Esophagus squamous epithelium (tissue), 4 donors: ENCODE measurements at regions not wholly inside any gene's neighbourhood (a gene's known extent, or its start where the extent isn't known, plus 50 kb on each side); places are given as distances from the start of the nearest gene placed in this dataset.

Experiments used
- POLR2A ChIP-seq, 4 donors: fragments of 450-650 bp; IDR thresholded peaks; one replicate each; pipeline ENCODE4 v1.6.1; 2017; ENCODE audit warnings: antibody characterized with exemption in 4 of 4, mild to moderate bottlenecking in 4 of 4, moderate library complexity in 3 of 4
- TF ChIP-seq, protein P1 (sequence below), 6 experiments: fragments of 450-650 bp in 4 of 6; fragments of 200-600 bp in 2 of 6; sonication (generic) in 2 of 6; IDR thresholded peaks; one replicate each; pipeline ENCODE4 v1.5.1; 2016 to 2019; ENCODE audit warnings: antibody characterized with exemption in 6 of 6, mild to moderate bottlenecking in 4 of 6, moderate library complexity in 4 of 6

DNA sequence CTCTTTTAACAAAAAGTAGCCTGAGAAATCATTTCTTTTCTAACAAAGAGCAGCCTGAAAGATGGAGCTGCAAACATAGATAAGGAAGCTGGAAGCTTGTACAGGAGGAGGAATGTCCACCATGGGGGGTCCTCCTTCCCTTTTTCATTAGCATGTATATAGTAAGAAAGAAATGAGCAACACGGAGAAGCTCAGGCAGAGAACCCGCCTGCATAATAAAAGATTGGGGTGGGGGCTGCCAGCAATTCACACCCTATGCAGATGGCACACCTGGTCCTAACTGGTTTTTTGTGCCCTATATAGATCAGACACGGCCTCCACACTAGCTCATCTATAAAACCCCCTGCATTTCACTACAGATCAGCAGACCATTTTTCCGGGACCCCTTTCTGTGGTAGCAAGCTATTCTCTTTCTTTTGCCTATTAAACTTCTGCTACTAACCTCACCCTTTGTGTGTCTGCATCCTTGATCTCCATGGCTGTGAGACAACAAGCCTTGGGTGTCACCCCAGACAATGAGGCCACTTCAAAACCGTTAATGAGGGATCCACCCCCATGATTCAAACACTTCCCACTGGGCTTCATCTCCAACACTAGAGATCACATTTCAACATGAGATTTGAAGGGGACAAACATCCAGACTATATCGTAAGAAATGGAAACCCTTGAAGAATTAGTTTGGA lies 167.5 kb upstream of the FREM2 start:
- TF ChIP-seq, protein P1, sequence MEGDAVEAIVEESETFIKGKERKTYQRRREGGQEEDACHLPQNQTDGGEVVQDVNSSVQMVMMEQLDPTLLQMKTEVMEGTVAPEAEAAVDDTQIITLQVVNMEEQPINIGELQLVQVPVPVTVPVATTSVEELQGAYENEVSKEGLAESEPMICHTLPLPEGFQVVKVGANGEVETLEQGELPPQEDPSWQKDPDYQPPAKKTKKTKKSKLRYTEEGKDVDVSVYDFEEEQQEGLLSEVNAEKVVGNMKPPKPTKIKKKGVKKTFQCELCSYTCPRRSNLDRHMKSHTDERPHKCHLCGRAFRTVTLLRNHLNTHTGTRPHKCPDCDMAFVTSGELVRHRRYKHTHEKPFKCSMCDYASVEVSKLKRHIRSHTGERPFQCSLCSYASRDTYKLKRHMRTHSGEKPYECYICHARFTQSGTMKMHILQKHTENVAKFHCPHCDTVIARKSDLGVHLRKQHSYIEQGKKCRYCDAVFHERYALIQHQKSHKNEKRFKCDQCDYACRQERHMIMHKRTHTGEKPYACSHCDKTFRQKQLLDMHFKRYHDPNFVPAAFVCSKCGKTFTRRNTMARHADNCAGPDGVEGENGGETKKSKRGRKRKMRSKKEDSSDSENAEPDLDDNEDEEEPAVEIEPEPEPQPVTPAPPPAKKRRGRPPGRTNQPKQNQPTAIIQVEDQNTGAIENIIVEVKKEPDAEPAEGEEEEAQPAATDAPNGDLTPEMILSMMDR (IDR thresholded peaks at IDR 0.05): no peak
- no peak for TF ChIP-seq POLR2A (IDR thresholded peaks at IDR 0.05)
